ENCODE measurements at regions not wholly inside any gene's neighbourhood (a gene's known extent, or its start where the extent isn't known, plus 50 kb on each side); places are given as distances from the start of the nearest gene placed in this dataset.
A peak's percentile ranks its signal among the peaks of the same experiment; 100 is the strongest.

DNA sequence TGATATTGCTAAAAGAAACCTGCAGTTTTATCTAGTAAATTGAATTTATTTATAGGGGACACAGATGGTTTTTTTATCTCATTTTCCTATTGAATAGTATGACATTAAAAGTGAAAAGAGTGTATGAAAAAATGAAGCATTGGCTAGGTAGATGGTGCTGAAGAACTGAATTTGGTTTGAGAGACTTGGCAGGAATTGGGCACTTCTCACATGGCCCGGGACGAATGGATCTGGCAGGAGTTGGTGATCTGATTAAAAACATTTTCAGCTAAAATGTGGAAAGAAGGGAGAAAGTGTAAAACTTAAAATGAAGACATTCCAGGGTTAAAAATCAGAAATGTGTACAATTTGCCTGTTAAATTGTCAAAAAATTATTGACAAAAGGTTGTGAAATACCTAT lies 1088.5 kb upstream of the PABPC4L start:
- TF ChIP-seq, protein P1, sequence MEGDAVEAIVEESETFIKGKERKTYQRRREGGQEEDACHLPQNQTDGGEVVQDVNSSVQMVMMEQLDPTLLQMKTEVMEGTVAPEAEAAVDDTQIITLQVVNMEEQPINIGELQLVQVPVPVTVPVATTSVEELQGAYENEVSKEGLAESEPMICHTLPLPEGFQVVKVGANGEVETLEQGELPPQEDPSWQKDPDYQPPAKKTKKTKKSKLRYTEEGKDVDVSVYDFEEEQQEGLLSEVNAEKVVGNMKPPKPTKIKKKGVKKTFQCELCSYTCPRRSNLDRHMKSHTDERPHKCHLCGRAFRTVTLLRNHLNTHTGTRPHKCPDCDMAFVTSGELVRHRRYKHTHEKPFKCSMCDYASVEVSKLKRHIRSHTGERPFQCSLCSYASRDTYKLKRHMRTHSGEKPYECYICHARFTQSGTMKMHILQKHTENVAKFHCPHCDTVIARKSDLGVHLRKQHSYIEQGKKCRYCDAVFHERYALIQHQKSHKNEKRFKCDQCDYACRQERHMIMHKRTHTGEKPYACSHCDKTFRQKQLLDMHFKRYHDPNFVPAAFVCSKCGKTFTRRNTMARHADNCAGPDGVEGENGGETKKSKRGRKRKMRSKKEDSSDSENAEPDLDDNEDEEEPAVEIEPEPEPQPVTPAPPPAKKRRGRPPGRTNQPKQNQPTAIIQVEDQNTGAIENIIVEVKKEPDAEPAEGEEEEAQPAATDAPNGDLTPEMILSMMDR (IDR thresholded peaks at IDR 0.05; ENCODE audit: low read depth, low read length): no peak
- H3K4me3 ChIP-seq (replicated peaks in 1 of 2; ENCODE audit: low read depth in 2 of 2, low read length in 2 of 2): no peak overlapping the region
- no peak for DNase-seq (ENCODE audit: low read depth in 2 of 2)

DNA sequence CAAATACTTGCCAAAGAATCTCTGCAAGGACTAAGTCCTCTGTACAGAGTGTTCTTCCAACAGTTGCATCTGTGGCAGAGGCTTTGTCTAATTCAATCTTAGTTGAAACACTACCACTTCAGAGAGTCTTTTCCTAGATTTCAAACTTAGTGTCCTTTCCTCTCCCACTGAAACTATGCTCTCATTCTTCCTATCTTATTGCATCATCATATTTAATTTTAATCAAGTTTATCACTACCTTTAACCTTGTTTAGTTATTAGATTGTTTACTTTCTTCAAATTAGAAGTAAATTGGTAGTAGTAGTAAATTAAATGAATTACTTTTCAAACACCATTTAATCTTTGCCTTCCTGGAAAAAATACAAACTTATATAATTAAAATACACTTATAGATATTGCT lies 1082.3 kb upstream of the PABPC4L start:
- no peak overlapping the region for H3K4me3 ChIP-seq (replicated peaks in 1 of 2; ENCODE audit: low read depth in 2 of 2, low read length in 2 of 2)
- DNase-seq (ENCODE audit: low read depth in 2 of 2): no peak
- TF ChIP-seq, protein P1 (IDR thresholded peaks at IDR 0.05; ENCODE audit: low read depth, low read length): no peak

DNA sequence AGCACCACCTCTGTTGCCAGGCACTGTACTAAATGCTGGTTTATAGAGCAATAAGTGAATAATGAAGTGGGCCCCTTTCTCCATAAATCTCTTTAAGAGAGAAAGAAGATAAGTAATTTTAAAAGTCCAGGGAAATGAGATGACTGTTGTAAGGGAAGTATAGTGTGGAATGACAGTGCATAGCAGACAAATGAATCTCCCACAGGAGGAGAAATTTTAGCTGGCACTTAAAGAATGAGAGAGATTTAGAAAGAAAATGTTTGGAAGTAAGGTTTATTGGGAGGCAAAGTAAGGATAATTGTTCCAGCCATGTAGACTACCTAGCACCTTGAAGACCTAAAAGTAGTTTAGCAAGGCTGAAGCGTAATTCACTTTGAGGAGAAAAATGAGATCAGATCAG lies 1081.1 kb upstream of the PABPC4L start:
- no peak overlapping the region for H3K4me3 ChIP-seq (replicated peaks in 1 of 2; ENCODE audit: low read depth in 2 of 2, low read length in 2 of 2)
- DNase-seq (ENCODE audit: low read depth in 2 of 2): peak in 1 of 2 donors; percentile 1
- TF ChIP-seq, protein P1 (IDR thresholded peaks at IDR 0.05; ENCODE audit: low read depth, low read length): no peak

DNA sequence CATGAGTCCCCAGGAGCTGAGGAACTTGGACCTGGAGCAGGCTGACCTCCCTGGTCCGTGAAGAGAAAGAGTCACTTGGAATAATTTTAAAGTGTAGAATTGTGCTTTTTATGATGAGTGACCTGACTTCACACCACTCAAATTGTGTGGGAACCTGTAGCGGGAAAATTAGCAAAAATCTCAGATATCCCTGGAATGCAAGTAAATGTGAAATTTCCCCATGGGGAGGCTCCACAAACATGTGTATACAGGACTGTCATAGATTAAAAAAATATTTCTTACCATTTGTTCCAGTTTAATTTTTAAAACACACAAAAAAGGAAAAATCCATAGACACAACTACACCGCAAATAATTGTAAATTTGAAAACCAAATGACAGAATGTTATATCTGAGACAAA lies 1079.6 kb upstream of the PABPC4L start:
- TF ChIP-seq, protein P1 (IDR thresholded peaks at IDR 0.05; ENCODE audit: low read depth, low read length): no peak
- peak in 1 of 2 donors; percentile 9 for DNase-seq (ENCODE audit: low read depth in 2 of 2)

DNA sequence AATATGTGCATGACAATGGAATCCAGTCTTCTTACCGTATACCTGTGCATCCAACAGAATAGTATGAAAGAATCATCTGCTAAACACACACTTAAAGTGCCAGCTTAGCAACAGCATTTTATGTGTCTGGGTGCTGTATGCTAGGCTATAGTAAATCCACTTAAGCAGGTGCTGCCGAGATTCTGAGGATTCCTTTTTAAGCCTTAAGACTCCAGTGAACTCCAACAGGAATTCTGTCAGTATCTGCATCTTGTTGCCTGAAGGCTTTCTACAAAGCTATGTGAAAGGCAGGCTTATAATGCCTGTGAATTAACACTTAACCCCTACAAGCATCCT lies 1076.4 kb upstream of the PABPC4L start:
- TF ChIP-seq, protein P1 (IDR thresholded peaks at IDR 0.05; ENCODE audit: low read depth, low read length): no peak
- no peak overlapping the region for H3K4me3 ChIP-seq (replicated peaks in 1 of 2; ENCODE audit: low read depth in 2 of 2, low read length in 2 of 2)
- peak in 1 of 2 donors; percentile 1 for DNase-seq (ENCODE audit: low read depth in 2 of 2)

More for the DNA sequence above, 1079.6 kb upstream of the PABPC4L start:
- no peak overlapping the region for H3K4me3 ChIP-seq (replicated peaks in 1 of 2; ENCODE audit: low read depth in 2 of 2, low read length in 2 of 2)

DNA sequence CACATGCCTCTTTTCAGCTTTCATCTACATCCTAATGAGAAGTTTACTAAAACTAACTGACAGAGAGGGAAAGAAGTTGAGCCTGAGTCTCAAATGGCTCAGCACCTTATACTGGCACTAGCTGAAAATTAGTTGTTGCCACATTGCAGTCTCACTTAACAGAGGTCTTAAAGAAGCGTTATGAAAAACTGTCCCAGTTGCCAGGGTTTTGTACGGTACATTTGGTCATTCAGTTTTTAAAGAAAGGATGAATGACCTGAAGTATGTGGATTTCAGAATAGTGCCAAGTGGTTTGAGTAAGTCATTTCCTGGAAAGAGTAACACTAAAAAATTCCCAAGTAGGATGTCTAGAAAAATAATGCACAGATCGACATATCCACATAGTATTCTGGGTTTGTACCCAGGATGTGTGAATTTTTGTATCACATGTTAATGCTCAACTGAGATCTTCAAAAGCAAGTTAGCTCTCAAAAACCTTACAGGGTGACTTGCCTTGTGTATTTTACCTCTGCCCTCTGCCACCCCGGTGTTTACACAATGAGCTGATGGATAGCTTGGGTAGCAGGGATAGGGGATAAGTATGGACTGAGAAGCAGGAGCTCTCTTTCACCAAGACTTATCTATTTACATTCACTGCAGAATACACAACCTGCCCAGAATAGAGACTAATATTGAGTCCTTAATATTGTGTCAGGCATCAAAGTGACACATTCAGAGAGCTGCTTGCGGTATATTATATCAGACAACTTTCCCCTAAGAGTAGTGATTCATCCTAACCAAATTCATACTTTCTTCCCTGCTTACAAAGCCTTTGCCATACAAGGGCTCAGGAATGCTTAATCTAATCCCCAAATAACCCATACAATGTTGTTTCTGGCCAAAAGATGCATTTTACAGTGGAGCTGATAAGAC lies 1075.7 kb upstream of the PABPC4L start:
- no peak overlapping the region for H3K4me3 ChIP-seq (replicated peaks in 1 of 2; ENCODE audit: low read depth in 2 of 2, low read length in 2 of 2)
- DNase-seq (ENCODE audit: low read depth in 2 of 2): peak; percentile 31 to 49
- TF ChIP-seq, protein P1 (IDR thresholded peaks at IDR 0.05; ENCODE audit: low read depth, low read length): no peak
